GM23338 (cell line): ENCODE measurements at regions not wholly inside any gene's neighbourhood (a gene's known extent, or its start where the extent isn't known, plus 50 kb on each side); places are given as distances from the start of the nearest gene placed in this dataset.

Experiments
- ATAC-seq: fragments of 200-7000 bp; cut with Tn5 transposase; 3 replicates; pipeline ENCODE4 v1.9.1; 2020
- DNase-seq: peaks from one replicate; pipeline ENCODE4 v3.0.0-alpha.2; 2015; ENCODE audit warnings: low spot score
- H2AFZ ChIP-seq: fragments of 200-600 bp; sonication (generic); 2 replicates; pipeline ENCODE4 v1.8.0; 2016; ENCODE audit warnings: antibody characterized with exemption, mild to moderate bottlenecking, moderate library complexity
- H3F3A ChIP-seq: fragments of 200-600 bp; sonication (generic); replicated peaks from 2 replicates; pipeline ENCODE4 v1.8.0; 2017; ENCODE audit warnings: antibody characterized with exemption, mixed run types, low read depth
- H3K27ac ChIP-seq: fragments of 200-600 bp; sonication (generic); 2 replicates; pipeline ENCODE4 v1.6.1; 2016; ENCODE audit warnings: low read depth
- H3K27me3 ChIP-seq: fragments of 200-600 bp; sonication (generic); 2 replicates; pipeline ENCODE4 v1.8.0; 2016; ENCODE audit warnings: mild to moderate bottlenecking, mixed run types, moderate library complexity; ENCODE audit not compliant: insufficient read depth
- H3K36me3 ChIP-seq: fragments of 200-600 bp; sonication (generic); 2 replicates; pipeline ENCODE4 v1.8.0; 2016; ENCODE audit warnings: mild to moderate bottlenecking; ENCODE audit not compliant: insufficient read depth
- H3K4me1 ChIP-seq: fragments of 200-600 bp; sonication (generic); 2 replicates; pipeline ENCODE4 v1.8.0; 2016; ENCODE audit warnings: mild to moderate bottlenecking, moderate library complexity; ENCODE audit not compliant: insufficient read depth
- H3K4me2 ChIP-seq: fragments of 200-600 bp; sonication (generic); 2 replicates; pipeline ENCODE4 v1.7.1; 2017; ENCODE audit warnings: mixed run types
- H3K4me3 ChIP-seq: fragments of 200-600 bp; sonication (generic); 2 replicates; pipeline ENCODE4 v1.6.1; 2016; ENCODE audit warnings: mixed run types
- H3K79me2 ChIP-seq: fragments of 200-600 bp; sonication (generic); replicated peaks from 2 replicates; pipeline ENCODE4 v1.8.0; 2017; ENCODE audit warnings: mild to moderate bottlenecking; ENCODE audit not compliant: insufficient read depth
- H3K9me2 ChIP-seq: fragments of 200-600 bp; sonication (generic); 2 replicates; pipeline ENCODE4 v1.8.0; 2017; ENCODE audit not compliant: insufficient read depth
- H4K20me1 ChIP-seq: fragments of 200-600 bp; sonication (generic); replicated peaks from 2 replicates; pipeline ENCODE4 v1.8.0; 2017; ENCODE audit warnings: mild to moderate bottlenecking; ENCODE audit not compliant: insufficient read depth
- H3K27ac Mint-ChIP-seq: 2 replicates; pipeline ENCODE4 v1.8.0; 2020; ENCODE audit warnings: inconsistent platforms, mild to moderate bottlenecking, moderate library complexity, mixed read lengths
- H3K27me3 Mint-ChIP-seq: 3 replicates; pipeline ENCODE4 v1.8.0; 2022; ENCODE audit warnings: low read depth, mild to moderate bottlenecking, moderate library complexity, mixed read lengths, inconsistent platforms; ENCODE audit not compliant: insufficient read depth, poor library complexity
- H3K36me3 Mint-ChIP-seq: 3 replicates; pipeline ENCODE4 v1.8.0; 2021; ENCODE audit warnings: low read depth, mild to moderate bottlenecking, inconsistent platforms, moderate library complexity, mixed read lengths
- H3K4me1 Mint-ChIP-seq: 3 replicates; pipeline ENCODE4 v1.8.0; 2020; ENCODE audit warnings: mild to moderate bottlenecking, inconsistent platforms, mixed read lengths
- H3K4me3 Mint-ChIP-seq: 3 replicates; pipeline ENCODE4 v1.8.0; 2021; ENCODE audit warnings: moderate library complexity, mild to moderate bottlenecking, inconsistent platforms, mixed read lengths
- H3K9me3 Mint-ChIP-seq: 3 replicates; pipeline ENCODE4 v1.8.0; 2020; ENCODE audit warnings: moderate library complexity, mild to moderate bottlenecking, inconsistent platforms, mixed read lengths
- EZH2phosphoT487 ChIP-seq: fragments of 200-600 bp; sonication (generic); IDR thresholded peaks from one replicate; pipeline ENCODE4 v1.8.1; 2018; ENCODE audit warnings: antibody characterized with exemption; ENCODE audit not compliant: unreplicated experiment
- POLR2AphosphoS5 ChIP-seq: IDR thresholded peaks from 2 replicates; pipeline ENCODE4 v1.6.1; 2016; ENCODE audit warnings: antibody characterized with exemption, low read depth
- STAT1 ChIP-seq: IDR thresholded peaks from one replicate; pipeline ENCODE4 v1.6.1; 2016; ENCODE audit warnings: antibody characterized with exemption; ENCODE audit not compliant: unreplicated experiment
- ZNF114 ChIP-seq: fragments of 250-450 bp; sonication (Bioruptor Pico); IDR thresholded peaks from 2 replicates; pipeline ENCODE4 v1.5.0; 2020; ENCODE audit warnings: mild to moderate bottlenecking, moderate library complexity
- ZNF331 ChIP-seq: fragments of 250-450 bp; sonication (Bioruptor Pico); IDR thresholded peaks from 2 replicates; pipeline ENCODE4 v1.5.0; 2020; ENCODE audit warnings: low read depth, mild to moderate bottlenecking, moderate library complexity
- TF ChIP-seq, protein P1 (sequence below): IDR thresholded peaks from one replicate; pipeline ENCODE4 v1.6.1; 2018; ENCODE audit warnings: antibody characterized with exemption; ENCODE audit not compliant: unreplicated experiment

GRCh38 chr3:181930105-181930504, 218.4 kb downstream of the SOX2 start:
- TF ChIP-seq ZNF114 (CRISPR knock-in tag) (no peak), EZH2phosphoT487 (no peak), ZNF331 (CRISPR knock-in tag) (no peak), STAT1 (no peak)
- TF ChIP-seq, protein P1, sequence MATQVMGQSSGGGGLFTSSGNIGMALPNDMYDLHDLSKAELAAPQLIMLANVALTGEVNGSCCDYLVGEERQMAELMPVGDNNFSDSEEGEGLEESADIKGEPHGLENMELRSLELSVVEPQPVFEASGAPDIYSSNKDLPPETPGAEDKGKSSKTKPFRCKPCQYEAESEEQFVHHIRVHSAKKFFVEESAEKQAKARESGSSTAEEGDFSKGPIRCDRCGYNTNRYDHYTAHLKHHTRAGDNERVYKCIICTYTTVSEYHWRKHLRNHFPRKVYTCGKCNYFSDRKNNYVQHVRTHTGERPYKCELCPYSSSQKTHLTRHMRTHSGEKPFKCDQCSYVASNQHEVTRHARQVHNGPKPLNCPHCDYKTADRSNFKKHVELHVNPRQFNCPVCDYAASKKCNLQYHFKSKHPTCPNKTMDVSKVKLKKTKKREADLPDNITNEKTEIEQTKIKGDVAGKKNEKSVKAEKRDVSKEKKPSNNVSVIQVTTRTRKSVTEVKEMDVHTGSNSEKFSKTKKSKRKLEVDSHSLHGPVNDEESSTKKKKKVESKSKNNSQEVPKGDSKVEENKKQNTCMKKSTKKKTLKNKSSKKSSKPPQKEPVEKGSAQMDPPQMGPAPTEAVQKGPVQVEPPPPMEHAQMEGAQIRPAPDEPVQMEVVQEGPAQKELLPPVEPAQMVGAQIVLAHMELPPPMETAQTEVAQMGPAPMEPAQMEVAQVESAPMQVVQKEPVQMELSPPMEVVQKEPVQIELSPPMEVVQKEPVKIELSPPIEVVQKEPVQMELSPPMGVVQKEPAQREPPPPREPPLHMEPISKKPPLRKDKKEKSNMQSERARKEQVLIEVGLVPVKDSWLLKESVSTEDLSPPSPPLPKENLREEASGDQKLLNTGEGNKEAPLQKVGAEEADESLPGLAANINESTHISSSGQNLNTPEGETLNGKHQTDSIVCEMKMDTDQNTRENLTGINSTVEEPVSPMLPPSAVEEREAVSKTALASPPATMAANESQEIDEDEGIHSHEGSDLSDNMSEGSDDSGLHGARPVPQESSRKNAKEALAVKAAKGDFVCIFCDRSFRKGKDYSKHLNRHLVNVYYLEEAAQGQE: no peak

DNA sequence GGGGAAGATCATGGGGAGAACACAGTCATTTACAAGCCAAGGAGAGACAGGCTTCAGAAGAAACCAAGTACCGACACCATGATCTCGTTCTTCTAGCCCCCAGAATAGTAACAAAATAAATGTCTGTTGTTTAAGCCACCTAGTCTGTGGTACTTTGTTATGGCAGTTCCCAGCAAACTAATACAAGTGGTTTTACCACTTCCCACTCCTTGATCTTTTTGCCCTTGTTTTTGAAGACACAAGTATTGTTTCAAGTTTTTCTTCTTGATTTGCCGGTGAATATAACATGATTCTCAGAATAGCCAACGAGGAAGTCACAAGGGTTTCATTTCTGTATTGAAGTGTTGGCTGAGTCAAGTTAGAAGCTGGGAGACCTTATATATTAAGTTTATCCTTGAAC, 220.3 kb downstream of the SOX2 start:
- peaks cover 10% of the 10 kb centered on the region for H3K4me1 Mint-ChIP-seq

More at GRCh38 chr3:181930105-181930504, 218.4 kb downstream of the SOX2 start:
- peaks cover 27% of the 10 kb centered on the region for H3K9me3 Mint-ChIP-seq
- Histone ChIP-seq H3F3A (no peaks in the 10 kb centered on the region), H3K4me1 (peaks cover 6% of the 10 kb centered on the region; the same call in 1 of the 2 replicates), H4K20me1 (no peaks in the 10 kb centered on the region), H3K27ac (no peak overlapping the region), H3K4me3 (no peak overlapping the region), H3K27me3 (no peaks in the 10 kb centered on the region), H2AFZ (no peak overlapping the region), H3K4me2 (no peak overlapping the region), H3K79me2 (no peaks in the 10 kb centered on the region), H3K9me2 (no peaks in the 10 kb centered on the region), H3K36me3 (no peaks in the 10 kb centered on the region)
- peaks cover 2% of the 10 kb centered on the region for H3K27me3 Mint-ChIP-seq
- H3K27ac Mint-ChIP-seq: no peak overlapping the region
- no peak for ATAC-seq
- H3K4me3 Mint-ChIP-seq: no peak overlapping the region
- no peak for DNase-seq
- peaks cover 10% of the 10 kb centered on the region for H3K4me1 Mint-ChIP-seq
- peaks cover 21% of the 10 kb centered on the region; the same call in 2 of the 3 replicates for H3K36me3 Mint-ChIP-seq

More for the DNA sequence above, 220.3 kb downstream of the SOX2 start:
- H3K4me3 ChIP-seq: no peak overlapping the region
- no peaks in the 10 kb centered on the region for H3K36me3 ChIP-seq
- peaks cover 7% of the 10 kb centered on the region; the same call in 2 of the 3 replicates for H3K36me3 Mint-ChIP-seq
- no peaks in the 10 kb centered on the region for H4K20me1 ChIP-seq
- H3K9me3 Mint-ChIP-seq: peaks cover 10% of the 10 kb centered on the region
- no peaks in the 10 kb centered on the region for H3K27me3 ChIP-seq
- DNase-seq (no peak), ATAC-seq (no peak)
- peaks cover 6% of the 10 kb centered on the region; the same call in 1 of the 2 replicates for H3K4me1 ChIP-seq
- no peaks in the 10 kb centered on the region for H3K9me2 ChIP-seq
- H2AFZ ChIP-seq: peak overlapping the region; percentile 49; the same call in 1 of the 2 replicates
- no peak overlapping the region for H3K27ac ChIP-seq
- H3K27ac Mint-ChIP-seq: no peak overlapping the region
- H3K79me2 ChIP-seq: no peaks in the 10 kb centered on the region
- H3K27me3 Mint-ChIP-seq: no peaks in the 10 kb centered on the region
- no peak overlapping the region for H3K4me2 ChIP-seq
- no peaks in the 10 kb centered on the region for H3F3A ChIP-seq
- no peak overlapping the region for H3K4me3 Mint-ChIP-seq
- TF ChIP-seq POLR2AphosphoS5 (no peak), STAT1 (no peak)
- TF ChIP-seq, protein P1: no peak
